WI38 (cell line): ENCODE measurements at regions not wholly inside any gene's neighbourhood (a gene's known extent, or its start where the extent isn't known, plus 50 kb on each side); places are given as distances from the start of the nearest gene placed in this dataset.

Source experiments
- H3K4me3 ChIP-seq: 2 replicates; pipeline ENCODE4 v1.5.1; 2011; ENCODE audit warnings: low read depth, mild to moderate bottlenecking, control low read depth, low read length
- CTCF ChIP-seq: IDR thresholded peaks from 2 replicates; pipeline ENCODE4 v1.5.1; 2012; ENCODE audit warnings: low read depth, mild to moderate bottlenecking, control low read depth, low read length

- no peak for TF ChIP-seq CTCF
- H3K4me3 ChIP-seq: no peak overlapping the region
Observed at GRCh38 chr4:126738926-126739325, 893.8 kb upstream of the INTU start.

- no peak for TF ChIP-seq CTCF
- no peak overlapping the region for H3K4me3 ChIP-seq
Observed at GRCh38 chr4:126740687-126741086, 892.1 kb upstream of the INTU start.

- no peak overlapping the region for H3K4me3 ChIP-seq
- TF ChIP-seq CTCF: no peak
Observed at GRCh38 chr4:126742048-126742447, 890.7 kb upstream of the INTU start.

GRCh38 chr4:126742885-126743284 is 889.9 kb upstream of the INTU start:
- TF ChIP-seq CTCF: no peak
- H3K4me3 ChIP-seq: no peak overlapping the region

GRCh38 chr4:126748736-126749135 is 884.0 kb upstream of the INTU start:
- TF ChIP-seq CTCF: no peak
- no peak overlapping the region for H3K4me3 ChIP-seq

- TF ChIP-seq CTCF: no peak
- H3K4me3 ChIP-seq: no peak overlapping the region
Observed at GRCh38 chr4:126750723-126751122, 882.0 kb upstream of the INTU start.

- no peak overlapping the region for H3K4me3 ChIP-seq
- TF ChIP-seq CTCF: no peak
Observed at GRCh38 chr4:126752126-126752525, 880.6 kb upstream of the INTU start.
